ENCODE measurements at regions not wholly inside any gene's neighbourhood (a gene's known extent, or its start where the extent isn't known, plus 50 kb on each side); places are given as distances from the start of the nearest gene placed in this dataset.

GRCh38 chr2:78264130-78264529 lies 742.0 kb upstream of the LRRTM4 start:
- DNase-seq (ENCODE audit: low spot score), result no peak

- no peak for DNase-seq (ENCODE audit: low spot score)
These were observed 744.3 kb upstream of the REG3G start for GRCh38 chr2:78281164-78281563.

- DNase-seq (ENCODE audit: low spot score), result no peak
These were observed 734.8 kb upstream of the REG3G start for GRCh38 chr2:78290581-78291214.

GRCh38 chr2:78293768-78294167 lies 731.7 kb upstream of the REG3G start:
- DNase-seq (ENCODE audit: low spot score), result no peak

DNA sequence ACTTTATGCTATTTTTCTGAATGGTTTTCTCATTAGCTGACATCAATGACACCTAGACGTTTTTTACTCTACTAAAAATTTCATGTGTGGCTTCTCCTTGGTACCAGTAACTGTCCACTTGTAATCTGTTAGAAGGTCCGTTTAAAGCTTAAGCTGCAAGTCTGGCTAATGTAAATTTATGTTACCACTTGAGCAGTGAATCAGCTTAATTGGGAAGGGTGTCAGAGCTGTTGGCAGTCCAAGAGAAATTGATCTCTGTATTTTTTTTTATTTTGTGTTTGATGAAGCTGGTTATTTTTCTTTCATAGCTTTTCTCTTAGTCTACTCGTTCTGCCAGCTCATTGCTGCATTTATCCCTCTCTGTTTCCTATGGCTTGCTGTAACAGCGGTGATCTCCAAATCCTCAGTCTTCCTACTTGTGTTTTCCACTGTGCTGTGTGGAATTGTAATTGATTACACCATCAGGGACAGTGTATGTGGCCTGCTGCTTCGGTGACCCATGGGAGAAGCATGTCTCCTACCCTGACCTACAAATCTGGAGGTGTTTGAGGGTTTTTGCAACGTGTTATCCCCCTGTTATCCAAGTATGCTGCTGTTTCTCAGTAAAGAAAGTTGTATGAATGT lies 724.2 kb upstream of the REG3G start:
- DNase-seq (ENCODE audit: low spot score), result no peak

DNA sequence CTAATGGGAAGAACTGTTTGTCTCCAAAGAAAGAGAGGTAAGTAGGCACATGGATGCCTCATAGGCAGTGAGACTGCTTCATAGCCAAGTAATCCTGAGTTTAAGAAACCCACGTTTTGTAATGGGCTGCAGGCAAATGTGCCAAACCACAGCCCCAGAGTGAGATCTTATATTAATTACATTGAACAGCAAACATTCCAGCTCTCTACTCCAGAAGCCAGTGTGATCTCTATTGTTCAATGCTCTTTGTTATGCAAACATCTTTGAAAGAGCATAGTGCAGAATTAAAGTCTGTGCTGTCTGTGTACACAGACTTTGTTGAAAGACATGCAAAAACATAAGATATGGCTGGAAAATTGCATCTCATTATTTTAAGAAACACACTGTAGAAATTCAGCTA lies 720.8 kb upstream of the REG3G start:
- no peak for DNase-seq (ENCODE audit: low spot score)

DNA sequence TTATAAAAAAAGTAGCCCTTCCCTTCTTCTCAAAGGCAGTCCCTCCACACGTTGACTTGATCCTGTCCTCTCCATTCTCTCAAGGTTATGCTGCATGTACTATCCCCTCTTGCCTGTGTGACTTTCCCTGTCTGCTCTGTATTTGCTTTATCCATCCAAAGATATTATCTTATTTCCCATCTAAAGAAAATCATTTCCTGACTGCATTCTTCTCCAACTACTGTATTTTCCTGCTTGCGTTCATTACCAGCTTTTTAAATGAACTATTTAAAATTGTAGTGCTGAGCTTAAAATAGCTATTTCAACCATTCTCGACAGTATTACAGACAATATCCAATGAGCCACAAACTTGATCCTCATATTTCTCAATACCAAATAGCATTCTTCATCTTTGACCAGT lies 716.0 kb upstream of the REG3G start:
- DNase-seq (ENCODE audit: low spot score), result no peak

GRCh38 chr2:78315368-78315767 lies 710.1 kb upstream of the REG3G start:
- DNase-seq (ENCODE audit: low spot score), result no peak

- no peak for DNase-seq (ENCODE audit: low spot score)
These were observed 707.2 kb upstream of the REG3G start for GRCh38 chr2:78318275-78318674.

DNA sequence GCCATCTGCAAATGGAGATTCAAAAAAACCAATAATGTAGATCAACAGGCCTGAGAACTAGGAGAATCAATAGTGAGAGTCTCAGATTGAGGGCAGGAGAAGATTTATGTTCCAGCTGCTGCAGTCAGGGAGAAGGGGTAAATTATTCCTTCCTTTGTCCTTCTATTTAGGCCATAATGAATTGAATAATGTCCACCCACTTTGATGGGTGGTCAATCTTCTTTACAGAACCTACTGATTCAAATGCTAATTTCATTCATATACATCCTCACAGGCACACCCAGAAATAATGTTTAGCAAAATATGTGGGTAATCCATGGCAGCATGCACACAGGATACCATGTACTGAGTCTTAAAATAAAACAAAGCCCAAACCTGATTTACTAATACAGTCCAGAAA lies 695.3 kb upstream of the REG3G start:
- DNase-seq (ENCODE audit: low spot score), result no peak

- peak; percentile 24 for DNase-seq (ENCODE audit: low spot score)
These were observed 674.3 kb upstream of the REG3G start for GRCh38 chr2:78351208-78351607.

DNA sequence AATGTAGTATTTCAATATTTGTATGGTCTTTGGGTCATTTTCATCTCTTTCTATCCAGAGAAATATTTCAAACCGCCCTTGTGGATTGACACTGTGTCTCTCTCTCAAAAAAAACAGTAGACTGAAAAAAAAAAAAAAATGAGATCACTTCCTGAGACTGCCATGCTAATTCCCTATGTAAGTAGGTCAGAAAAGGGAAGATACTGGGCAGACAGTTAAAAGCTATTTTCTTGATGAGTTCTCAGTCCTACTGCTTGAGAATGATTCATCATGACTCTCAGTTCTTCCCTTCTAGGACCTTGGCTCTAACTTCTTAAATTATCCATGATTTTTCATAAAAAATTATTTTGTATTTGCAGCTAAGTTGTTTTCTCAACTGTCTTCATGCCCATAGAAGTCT lies 672.3 kb upstream of the REG3G start:
- no peak for DNase-seq (ENCODE audit: low spot score)

DNA sequence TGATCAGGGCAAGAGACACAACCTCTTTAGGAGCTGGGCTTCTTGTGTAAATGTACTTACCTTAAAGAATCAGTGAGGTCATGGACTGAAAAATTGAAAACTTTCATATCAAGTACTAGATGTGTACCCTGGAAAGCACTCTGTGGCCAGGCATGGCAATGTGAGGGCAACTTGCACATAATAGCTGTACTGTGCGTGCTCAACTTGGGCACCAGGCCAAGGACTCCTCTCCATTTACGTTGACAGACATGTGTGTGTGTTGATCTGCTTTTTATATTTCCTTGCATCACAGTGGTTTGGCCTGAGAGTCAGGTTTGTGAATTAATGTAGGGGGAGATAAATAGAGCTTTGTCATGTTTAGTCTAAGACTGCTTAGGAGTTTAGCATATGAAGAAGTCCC lies 669.5 kb upstream of the REG3G start:
- DNase-seq (ENCODE audit: low spot score), result no peak

GRCh38 chr2:78383576-78383975 lies 641.9 kb upstream of the REG3G start:
- DNase-seq (ENCODE audit: low spot score), result no peak

DNA sequence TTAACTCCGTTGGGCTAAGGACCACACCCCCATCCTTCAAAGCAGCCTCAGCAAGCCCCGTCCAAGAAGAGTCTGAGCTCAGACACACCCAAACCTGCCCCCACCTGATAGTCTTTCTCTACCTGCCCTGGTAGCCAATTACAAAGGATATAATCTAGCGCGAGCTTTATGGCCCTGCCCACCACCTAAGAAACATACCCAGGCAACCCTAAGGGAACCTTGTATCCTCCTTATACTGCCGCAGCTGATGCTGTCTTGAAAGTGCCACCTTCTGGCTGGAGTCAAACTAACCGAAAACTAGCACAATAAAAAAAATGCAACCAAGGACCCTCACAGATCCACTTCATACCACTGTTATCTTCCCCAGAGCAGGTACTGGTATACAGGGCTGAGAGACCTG lies 628.3 kb upstream of the REG3G start:
- no peak for DNase-seq (ENCODE audit: low spot score)

- no peak for DNase-seq (ENCODE audit: low spot score)
These were observed 617.3 kb upstream of the REG3G start for GRCh38 chr2:78407960-78408794.

GRCh38 chr2:78408795-78409118 lies 616.7 kb upstream of the REG3G start:
- DNase-seq (ENCODE audit: low spot score), result no peak

- DNase-seq (ENCODE audit: low spot score), result no peak
These were observed 614.2 kb upstream of the REG3G start for GRCh38 chr2:78411303-78411702.

DNA sequence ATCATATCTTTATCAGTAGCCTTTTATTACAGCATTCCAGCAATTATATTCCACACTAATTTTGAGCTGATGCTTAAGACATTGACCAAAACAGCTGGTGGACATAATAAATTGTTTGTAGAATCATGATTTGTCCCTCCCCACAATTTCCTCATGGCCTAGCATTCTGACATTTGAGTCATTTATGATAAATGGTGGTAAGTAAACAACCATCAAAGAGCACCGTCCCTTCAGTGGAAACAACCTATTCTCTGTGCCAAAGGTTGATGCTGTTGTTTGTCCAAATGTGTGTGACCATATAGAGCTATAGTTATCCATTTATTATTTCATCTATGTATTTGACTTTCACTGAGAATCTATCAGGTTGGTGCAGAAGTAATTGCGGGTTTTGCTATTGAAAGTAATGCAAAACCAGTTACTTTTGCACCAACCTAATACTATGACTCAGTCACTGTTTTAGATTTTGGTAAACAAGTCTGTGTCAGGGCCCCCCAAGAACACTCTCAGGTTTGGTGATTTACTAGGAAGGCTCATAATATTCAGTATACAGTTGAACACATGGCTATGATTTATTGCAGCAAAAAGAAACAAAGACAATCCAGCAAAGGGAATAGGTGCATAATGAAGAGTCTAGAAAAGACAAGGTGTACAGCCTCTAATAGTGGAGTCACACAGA lies 608.7 kb upstream of the REG3G start:
- peak; percentile 18 for DNase-seq (ENCODE audit: low spot score)

DNA sequence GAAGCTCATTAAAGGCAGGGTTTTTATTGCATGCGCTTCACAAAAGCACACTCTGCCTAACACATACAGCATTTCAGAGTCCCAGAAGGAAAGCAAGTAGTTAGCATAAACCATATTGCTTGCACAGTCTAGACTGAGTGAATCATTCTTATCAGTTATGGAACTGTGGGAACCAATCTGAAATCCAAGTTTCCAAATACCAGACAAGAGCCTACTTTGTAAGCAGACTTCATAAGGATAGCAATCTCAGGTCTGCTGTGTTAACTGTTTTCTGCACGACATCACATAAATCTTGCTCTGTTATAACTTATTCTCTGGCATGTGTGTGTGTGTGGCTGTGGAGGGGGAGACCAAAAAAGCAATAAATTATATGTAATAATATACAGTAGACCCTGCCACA lies 608.1 kb upstream of the REG3G start:
- no peak for DNase-seq (ENCODE audit: low spot score)

GRCh38 chr2:78418021-78418420 lies 607.5 kb upstream of the REG3G start:
- DNase-seq (ENCODE audit: low spot score), result no peak

GRCh38 chr2:78420132-78420531 lies 605.4 kb upstream of the REG3G start:
- DNase-seq (ENCODE audit: low spot score), result no peak

DNA sequence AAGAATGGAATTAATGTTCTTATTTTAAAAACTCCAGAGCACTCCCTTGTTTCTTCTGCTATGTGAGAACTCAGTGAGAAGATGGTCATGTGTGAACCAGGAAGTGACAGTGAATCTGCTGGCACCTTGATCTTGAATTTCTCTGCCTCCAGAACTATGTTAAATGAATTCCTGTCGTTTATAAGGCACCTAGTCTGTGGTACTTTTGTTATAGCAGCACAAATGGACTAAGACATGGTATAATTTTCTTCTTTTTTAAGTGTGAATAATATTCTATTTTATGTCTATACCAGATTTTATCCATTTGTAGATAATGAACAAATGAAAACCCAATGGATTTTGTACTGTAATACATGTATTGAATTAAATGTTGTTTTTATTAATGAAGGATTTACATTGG lies 601.9 kb upstream of the REG3G start:
- DNase-seq (ENCODE audit: low spot score), result no peak
